ENCODE measurements at regions not wholly inside any gene's neighbourhood (a gene's known extent, or its start where the extent isn't known, plus 50 kb on each side); places are given as distances from the start of the nearest gene placed in this dataset.

GRCh38 chr9:96175001-96175400, 127.0 kb downstream of the HSD17B3 start:
- Histone ChIP-seq H3K27me3 (ENCODE audit: control insufficient read depth in 2 of 2, insufficient read depth in 2 of 2, low read length in 2 of 2) (peaks cover 6 to 16% of the 10 kb centered on the region in 2 experiments), H3K4me2 (ENCODE audit: insufficient read depth, low read length) (no peak overlapping the region), H3K27ac (ENCODE audit: insufficient read depth, low read depth, low read length) (no peak overlapping the region), H3K4me1 (ENCODE audit: control insufficient read depth, extremely low read depth, insufficient read depth, low read length) (no peaks in the 10 kb centered on the region), H4K20me1 (replicated peaks; ENCODE audit: control insufficient read depth, extremely low read depth, insufficient read depth, low read length) (no peaks in the 10 kb centered on the region), H3K9ac (replicated peaks; ENCODE audit: extremely low read depth, insufficient read depth, low read length) (no peak overlapping the region), H3K9me3 (replicated peaks; ENCODE audit: control insufficient read depth, insufficient read depth, low read length) (no peaks in the 10 kb centered on the region), H3K4me3 (replicated peaks in 1 of 3; ENCODE audit: insufficient read depth in 1 of 3, low read depth in 1 of 3, low read length in 3 of 3) (no peak overlapping the region), H2AFZ (ENCODE audit: low read depth, low read length) (no peak overlapping the region), H3K36me3 (ENCODE audit: control insufficient read depth in 2 of 2, extremely low read depth in 1 of 2, insufficient read depth in 2 of 2, low read length in 2 of 2) (no peaks in the 10 kb centered on the region), H3K9me1 (replicated peaks; ENCODE audit: control insufficient read depth, extremely low read depth, insufficient read depth, low read length) (no peaks in the 10 kb centered on the region), H3K79me2 (ENCODE audit: control insufficient read depth, insufficient read depth, low read length) (no peaks in the 10 kb centered on the region)
- no peak for TF ChIP-seq EZH2 (IDR thresholded peaks at IDR 0.05; ENCODE audit: borderline replicate concordance, low read depth, low read length, severe bottlenecking)
- no peak for TF ChIP-seq POLR2A (IDR thresholded peaks at IDR 0.05; ENCODE audit: low read depth, low read length)
- TF ChIP-seq JUN (IDR thresholded peaks at IDR 0.05; ENCODE audit: borderline replicate concordance, insufficient read depth, insufficient read length, low read depth) = no peak
- TF ChIP-seq GATA2 (IDR thresholded peaks at IDR 0.05; ENCODE audit: insufficient read depth, insufficient read length, low read depth, low read length) = no peak
- TF ChIP-seq POLR2AphosphoS5 (IDR thresholded peaks at IDR 0.05; ENCODE audit: insufficient read depth, low read depth, low read length) = no peak
- TF ChIP-seq MAX (IDR thresholded peaks at IDR 0.05; ENCODE audit: insufficient read depth, insufficient read length) = no peak
- no peak for TF ChIP-seq MYC (IDR thresholded peaks at IDR 0.05; ENCODE audit: low read depth, low read length)
- no peak for TF ChIP-seq FOS (IDR thresholded peaks at IDR 0.05; ENCODE audit: borderline replicate concordance, insufficient read depth, low read length)
- no peak for TF ChIP-seq CTCF (IDR thresholded peaks at IDR 0.05; ENCODE audit: extremely low read depth in 1 of 2, insufficient read depth in 1 of 2, low read depth in 1 of 2, low read length in 2 of 2)
- DNase-seq (ENCODE audit: low read depth, low spot score) (no peak), FAIRE-seq (no peak)
- BruUV-seq (replicated peaks) = no TSS peak
- dilution Hi-C loops (cut with MboI; ENCODE audit: extremely low pct_ligation_motif_present, low sequenced_read_pairs) (no loop called here), intact Hi-C loops (cut with micrococcal nuclease) (no loop called here)
- ChIA-PET POLR2A (no interaction called here), CTCF (interaction anchor here (1.3 kb wide), 1 partner anchor 57 kb away, joined by 4 read pairs; no protein-coding TSS in a partner anchor)

Data from endothelial cell of umbilical vein (primary cell).